BJ (cell line): ENCODE measurements at regions not wholly inside any gene's neighbourhood (a gene's known extent, or its start where the extent isn't known, plus 50 kb on each side); places are given as distances from the start of the nearest gene placed in this dataset.

Source experiments
- CTCF ChIA-PET: fragments of 350-600 bp; formaldehyde crosslinking; extraction: SDS; loops from one replicate; lab custom pipeline; 2021; ENCODE audit warnings: antibody characterized with exemption, inconsistent platforms; lab: Yijun Ruan, JAX
- POLR2A ChIA-PET: fragments of 300-600 bp; sonication (Branson Sonifier 250); formaldehyde crosslinking; extraction: SDS; loops from one replicate; lab custom pipeline; 2021; ENCODE audit warnings: antibody characterized with exemption; lab: Charles Lee
- DNase-seq: peaks from one replicate; pipeline ENCODE4 v3.0.0-alpha.2; 2011; ENCODE audit warnings: low read depth
- H3K27me3 ChIP-seq: 2 replicates; pipeline ENCODE4 v1.6.0; 2011; ENCODE audit warnings: low read length; ENCODE audit not compliant: control insufficient read depth, insufficient read depth
- H3K36me3 ChIP-seq: 2 replicates; pipeline ENCODE4 v1.5.1; 2011; ENCODE audit warnings: low read length; ENCODE audit not compliant: control insufficient read depth, insufficient read depth
- H3K4me3 ChIP-seq: 2 replicates; pipeline ENCODE4 v1.5.1; 2011; ENCODE audit warnings: low read depth, mild to moderate bottlenecking, control low read depth, low read length
- TF ChIP-seq, protein P1 (sequence below): IDR thresholded peaks from 2 replicates; pipeline ENCODE4 v1.5.1; 2011; ENCODE audit warnings: low read depth, mild to moderate bottlenecking, control low read depth, inconsistent platforms, low read length, moderate library complexity; ENCODE audit not compliant: insufficient read depth

DNA sequence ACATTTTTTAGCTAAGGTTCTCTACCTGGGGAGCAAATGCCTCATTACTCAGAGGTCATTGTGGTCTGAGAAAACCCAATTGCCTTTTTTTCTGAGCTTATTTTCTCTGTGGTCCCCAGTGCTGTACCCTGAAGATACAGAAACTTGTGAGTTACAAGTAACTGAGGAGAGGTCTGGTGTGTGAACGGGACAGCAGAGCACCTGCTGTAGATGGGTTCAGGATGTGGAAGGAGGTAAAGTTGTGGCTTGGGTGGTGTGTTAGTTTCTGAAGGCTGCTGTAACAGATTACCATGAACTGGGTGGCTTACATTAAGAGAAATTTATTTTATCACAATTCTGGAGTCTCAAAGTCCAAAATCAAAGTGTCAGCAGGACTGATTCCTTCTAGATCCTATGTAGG is 449.1 kb upstream of the NRP1 start:
- no peaks in the 10 kb centered on the region for H3K27me3 ChIP-seq
- POLR2A ChIA-PET: no interaction called here
- DNase-seq: no peak
- CTCF ChIA-PET: no interaction called here
- no peaks in the 10 kb centered on the region for H3K36me3 ChIP-seq
- TF ChIP-seq, protein P1, sequence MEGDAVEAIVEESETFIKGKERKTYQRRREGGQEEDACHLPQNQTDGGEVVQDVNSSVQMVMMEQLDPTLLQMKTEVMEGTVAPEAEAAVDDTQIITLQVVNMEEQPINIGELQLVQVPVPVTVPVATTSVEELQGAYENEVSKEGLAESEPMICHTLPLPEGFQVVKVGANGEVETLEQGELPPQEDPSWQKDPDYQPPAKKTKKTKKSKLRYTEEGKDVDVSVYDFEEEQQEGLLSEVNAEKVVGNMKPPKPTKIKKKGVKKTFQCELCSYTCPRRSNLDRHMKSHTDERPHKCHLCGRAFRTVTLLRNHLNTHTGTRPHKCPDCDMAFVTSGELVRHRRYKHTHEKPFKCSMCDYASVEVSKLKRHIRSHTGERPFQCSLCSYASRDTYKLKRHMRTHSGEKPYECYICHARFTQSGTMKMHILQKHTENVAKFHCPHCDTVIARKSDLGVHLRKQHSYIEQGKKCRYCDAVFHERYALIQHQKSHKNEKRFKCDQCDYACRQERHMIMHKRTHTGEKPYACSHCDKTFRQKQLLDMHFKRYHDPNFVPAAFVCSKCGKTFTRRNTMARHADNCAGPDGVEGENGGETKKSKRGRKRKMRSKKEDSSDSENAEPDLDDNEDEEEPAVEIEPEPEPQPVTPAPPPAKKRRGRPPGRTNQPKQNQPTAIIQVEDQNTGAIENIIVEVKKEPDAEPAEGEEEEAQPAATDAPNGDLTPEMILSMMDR: no peak
- H3K4me3 ChIP-seq: no peak overlapping the region

DNA sequence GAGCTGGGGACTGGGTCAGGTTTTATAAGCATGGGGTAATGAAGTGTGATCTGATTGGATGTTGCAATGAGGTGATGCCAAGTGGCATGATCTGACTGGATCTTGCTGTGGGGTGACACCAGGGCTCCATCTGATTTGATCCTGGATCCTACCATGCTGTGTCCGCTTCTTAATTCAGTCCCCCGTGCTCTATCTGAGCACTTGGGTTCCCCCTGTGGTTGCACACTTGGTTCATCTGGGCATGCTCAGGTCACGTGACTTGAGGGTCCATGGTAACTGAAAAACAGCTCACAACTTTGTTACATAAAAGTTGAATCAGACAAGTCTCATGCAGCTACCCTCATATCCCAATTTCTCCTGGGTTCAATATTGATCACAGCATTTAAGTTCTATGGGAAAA is 448.6 kb upstream of the NRP1 start:
- Histone ChIP-seq H3K4me3 (no peak overlapping the region), H3K27me3 (peaks cover 1% of the 10 kb centered on the region; the same call in 1 of the 2 replicates), H3K36me3 (no peaks in the 10 kb centered on the region)
- ChIA-PET CTCF (no interaction called here), POLR2A (no interaction called here)
- DNase-seq: no peak
- TF ChIP-seq, protein P1: no peak

DNA sequence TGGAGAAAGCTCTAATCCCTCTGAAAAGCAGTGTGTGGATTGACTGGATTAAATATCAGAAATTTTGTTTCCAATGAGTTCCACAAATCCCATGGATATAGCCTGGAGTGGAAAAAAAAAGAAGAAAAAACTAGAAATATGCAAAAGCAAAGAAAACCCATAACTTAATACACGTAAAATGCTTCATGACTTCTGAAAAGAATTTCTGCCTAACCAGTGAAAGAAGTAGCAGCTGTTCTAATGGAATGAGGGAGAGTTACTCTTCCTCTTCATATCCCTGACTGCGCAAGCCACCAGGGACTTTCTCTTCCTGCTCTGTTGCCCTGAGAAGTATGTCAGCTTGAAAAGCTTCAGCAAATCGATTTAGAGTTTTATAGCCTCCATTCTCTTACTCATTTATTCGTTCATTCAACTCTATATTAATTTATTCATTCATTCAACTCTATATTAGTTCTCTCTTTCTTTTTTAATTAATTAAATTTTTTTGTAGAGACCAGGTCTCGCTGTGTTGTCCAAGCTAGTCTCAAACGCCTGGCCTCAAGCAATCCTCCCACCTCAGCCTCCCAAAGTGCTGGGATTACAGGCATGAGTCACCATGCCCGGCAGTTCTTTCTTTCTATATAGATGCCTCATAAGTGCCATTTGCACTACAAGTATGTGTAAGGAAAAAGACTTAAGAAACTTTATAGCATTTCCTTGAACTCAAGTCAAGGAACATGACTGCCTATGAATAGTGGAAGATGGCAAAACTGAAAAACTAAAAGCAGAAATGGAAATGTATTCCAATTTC is 447.3 kb upstream of the NRP1 start:
- POLR2A ChIA-PET: interaction anchor here (1.0 kb wide), 1 partner anchor 9 kb away, joined by 3 read pairs; no protein-coding TSS in a partner anchor
- no peak for DNase-seq
- H3K4me3 ChIP-seq: no peak overlapping the region
- no peaks in the 10 kb centered on the region for H3K36me3 ChIP-seq
- CTCF ChIA-PET: no interaction called here
- peaks cover 4% of the 10 kb centered on the region; the same call in 1 of the 2 replicates for H3K27me3 ChIP-seq
- TF ChIP-seq, protein P1: no peak

DNA sequence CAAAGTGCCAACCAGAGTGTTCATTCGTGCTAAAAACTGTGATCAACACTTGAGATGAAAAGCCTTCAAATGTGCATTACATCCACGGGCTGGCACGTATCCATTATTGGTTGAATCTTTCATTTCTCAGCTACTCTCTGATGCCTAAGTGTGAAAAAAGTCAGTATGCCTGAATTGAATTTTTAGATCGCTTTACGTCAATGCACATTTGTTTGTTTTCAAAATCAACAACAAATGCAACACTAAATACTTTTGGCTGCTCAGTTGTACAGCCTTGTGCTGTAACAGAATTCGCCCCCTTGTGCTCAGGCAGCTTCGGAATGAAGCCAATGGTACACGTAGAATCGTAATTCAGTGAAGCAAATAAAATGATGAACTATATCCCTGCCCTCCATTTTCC is 446.5 kb upstream of the NRP1 start:
- CTCF ChIA-PET: no interaction called here
- H3K36me3 ChIP-seq: no peaks in the 10 kb centered on the region
- H3K4me3 ChIP-seq: no peak overlapping the region
- no peak for DNase-seq
- H3K27me3 ChIP-seq: peaks cover 4% of the 10 kb centered on the region; the same call in 1 of the 2 replicates
- POLR2A ChIA-PET: interaction anchor here (1.0 kb wide), 1 partner anchor 8 kb away, joined by 3 read pairs; no protein-coding TSS in a partner anchor
- TF ChIP-seq, protein P1: no peak

GRCh38 chr10:33777223-33777622 is 442.8 kb upstream of the NRP1 start:
- ChIA-PET CTCF (interaction anchor here (0.6 kb wide), 1 partner anchor 598 kb away, joined by 3 read pairs; no protein-coding TSS in a partner anchor), POLR2A (no interaction called here)
- DNase-seq: no peak
- Histone ChIP-seq H3K36me3 (no peaks in the 10 kb centered on the region), H3K27me3 (peaks cover 4% of the 10 kb centered on the region; the same call in 1 of the 2 replicates), H3K4me3 (no peak overlapping the region)
- TF ChIP-seq, protein P1: no peak
